GM23338 (cell line): ENCODE measurements at regions not wholly inside any gene's neighbourhood (a gene's known extent, or its start where the extent isn't known, plus 50 kb on each side); places are given as distances from the start of the nearest gene placed in this dataset.

Experiments
- ATAC-seq: fragments of 200-7000 bp; cut with Tn5 transposase; 3 replicates; pipeline ENCODE4 v1.9.1; 2020
- DNase-seq: peaks from one replicate; pipeline ENCODE4 v3.0.0-alpha.2; 2015; ENCODE audit warnings: low spot score
- H2AFZ ChIP-seq: fragments of 200-600 bp; sonication (generic); 2 replicates; pipeline ENCODE4 v1.8.0; 2016; ENCODE audit warnings: antibody characterized with exemption, mild to moderate bottlenecking, moderate library complexity
- H3F3A ChIP-seq: fragments of 200-600 bp; sonication (generic); replicated peaks from 2 replicates; pipeline ENCODE4 v1.8.0; 2017; ENCODE audit warnings: antibody characterized with exemption, mixed run types, low read depth
- H3K27ac ChIP-seq: fragments of 200-600 bp; sonication (generic); 2 replicates; pipeline ENCODE4 v1.6.1; 2016; ENCODE audit warnings: low read depth
- H3K27me3 ChIP-seq: fragments of 200-600 bp; sonication (generic); 2 replicates; pipeline ENCODE4 v1.8.0; 2016; ENCODE audit warnings: mild to moderate bottlenecking, mixed run types, moderate library complexity; ENCODE audit not compliant: insufficient read depth
- H3K36me3 ChIP-seq: fragments of 200-600 bp; sonication (generic); 2 replicates; pipeline ENCODE4 v1.8.0; 2016; ENCODE audit warnings: mild to moderate bottlenecking; ENCODE audit not compliant: insufficient read depth
- H3K4me1 ChIP-seq: fragments of 200-600 bp; sonication (generic); 2 replicates; pipeline ENCODE4 v1.8.0; 2016; ENCODE audit warnings: mild to moderate bottlenecking, moderate library complexity; ENCODE audit not compliant: insufficient read depth
- H3K4me2 ChIP-seq: fragments of 200-600 bp; sonication (generic); 2 replicates; pipeline ENCODE4 v1.7.1; 2017; ENCODE audit warnings: mixed run types
- H3K4me3 ChIP-seq: fragments of 200-600 bp; sonication (generic); 2 replicates; pipeline ENCODE4 v1.6.1; 2016; ENCODE audit warnings: mixed run types
- H3K79me2 ChIP-seq: fragments of 200-600 bp; sonication (generic); replicated peaks from 2 replicates; pipeline ENCODE4 v1.8.0; 2017; ENCODE audit warnings: mild to moderate bottlenecking; ENCODE audit not compliant: insufficient read depth
- H3K9me2 ChIP-seq: fragments of 200-600 bp; sonication (generic); 2 replicates; pipeline ENCODE4 v1.8.0; 2017; ENCODE audit not compliant: insufficient read depth
- H4K20me1 ChIP-seq: fragments of 200-600 bp; sonication (generic); replicated peaks from 2 replicates; pipeline ENCODE4 v1.8.0; 2017; ENCODE audit warnings: mild to moderate bottlenecking; ENCODE audit not compliant: insufficient read depth
- H3K27ac Mint-ChIP-seq: 2 replicates; pipeline ENCODE4 v1.8.0; 2020; ENCODE audit warnings: inconsistent platforms, mild to moderate bottlenecking, moderate library complexity, mixed read lengths
- H3K27me3 Mint-ChIP-seq: 3 replicates; pipeline ENCODE4 v1.8.0; 2022; ENCODE audit warnings: low read depth, mild to moderate bottlenecking, moderate library complexity, mixed read lengths, inconsistent platforms; ENCODE audit not compliant: insufficient read depth, poor library complexity
- H3K36me3 Mint-ChIP-seq: 3 replicates; pipeline ENCODE4 v1.8.0; 2021; ENCODE audit warnings: low read depth, mild to moderate bottlenecking, inconsistent platforms, moderate library complexity, mixed read lengths
- H3K4me1 Mint-ChIP-seq: 3 replicates; pipeline ENCODE4 v1.8.0; 2020; ENCODE audit warnings: mild to moderate bottlenecking, inconsistent platforms, mixed read lengths
- H3K4me3 Mint-ChIP-seq: 3 replicates; pipeline ENCODE4 v1.8.0; 2021; ENCODE audit warnings: moderate library complexity, mild to moderate bottlenecking, inconsistent platforms, mixed read lengths
- H3K9me3 Mint-ChIP-seq: 3 replicates; pipeline ENCODE4 v1.8.0; 2020; ENCODE audit warnings: moderate library complexity, mild to moderate bottlenecking, inconsistent platforms, mixed read lengths
- CREB1 ChIP-seq: fragments of 250-450 bp; sonication (Bioruptor Pico); IDR thresholded peaks from 2 replicates; pipeline ENCODE4 v1.5.0; 2020; ENCODE audit warnings: low read depth, mild to moderate bottlenecking, moderate library complexity
- ETS1 ChIP-seq: IDR thresholded peaks from 2 replicates; pipeline ENCODE4 v1.6.1; 2016; ENCODE audit warnings: antibody characterized with exemption
- EZH2 ChIP-seq: fragments of 200-600 bp; sonication (generic); IDR thresholded peaks from one replicate; pipeline ENCODE4 v1.8.0; 2017; ENCODE audit warnings: antibody characterized with exemption, mild to moderate bottlenecking, low read depth; ENCODE audit not compliant: unreplicated experiment
- JUNB ChIP-seq: IDR thresholded peaks from one replicate; pipeline ENCODE4 v1.6.1; 2016; ENCODE audit warnings: antibody characterized with exemption; ENCODE audit not compliant: unreplicated experiment
- NANOG ChIP-seq: IDR thresholded peaks from 2 replicates; pipeline ENCODE4 v1.6.1; 2016; ENCODE audit warnings: antibody characterized with exemption, borderline replicate concordance
- POLR2AphosphoS5 ChIP-seq: IDR thresholded peaks from 2 replicates; pipeline ENCODE4 v1.6.1; 2016; ENCODE audit warnings: antibody characterized with exemption, low read depth
- STAT1 ChIP-seq: IDR thresholded peaks from one replicate; pipeline ENCODE4 v1.6.1; 2016; ENCODE audit warnings: antibody characterized with exemption; ENCODE audit not compliant: unreplicated experiment
- ZNF114 ChIP-seq: fragments of 250-450 bp; sonication (Bioruptor Pico); IDR thresholded peaks from 2 replicates; pipeline ENCODE4 v1.5.0; 2020; ENCODE audit warnings: mild to moderate bottlenecking, moderate library complexity
- ZNF462 ChIP-seq: fragments of 250-450 bp; sonication (Bioruptor Pico); IDR thresholded peaks from 2 replicates; pipeline ENCODE4 v1.5.0; 2020; ENCODE audit warnings: mild to moderate bottlenecking, moderate library complexity

- no peak for TF ChIP-seq ZNF462 (CRISPR knock-in tag)
Observed at GRCh38 chr1:70720521-70720920, 309.5 kb downstream of the CTH start (continued).

GRCh38 chr1:70727886-70728489 is 316.9 kb downstream of the CTH start:
- Histone ChIP-seq H3K36me3 (no peaks in the 10 kb centered on the region), H3K27me3 (no peaks in the 10 kb centered on the region), H3K4me2 (peak overlapping the region; percentile 18; the same call in 1 of the 2 replicates), H2AFZ (peak overlapping the region; percentile 84; the same call in 1 of the 2 replicates), H3F3A (no peaks in the 10 kb centered on the region), H3K9me2 (0 out of 2 replicates have a peak, but pooled peaks cover 5% of the 10 kb centered on the region), H3K27ac (no peak overlapping the region), H3K4me1 (peaks cover 14% of the 10 kb centered on the region), H3K4me3 (no peak overlapping the region), H3K79me2 (no peaks in the 10 kb centered on the region), H4K20me1 (no peaks in the 10 kb centered on the region)
- Mint-ChIP-seq H3K4me3 (no peak overlapping the region), H3K27me3 (no peaks in the 10 kb centered on the region), H3K36me3 (peaks cover 13% of the 10 kb centered on the region), H3K27ac (peak overlapping the region; percentile 34; the same call in 1 of the 2 replicates), H3K4me1 (peaks cover 10% of the 10 kb centered on the region), H3K9me3 (peaks cover 27% of the 10 kb centered on the region)
- DNase-seq (peak; percentile 48), ATAC-seq (peak; percentile 89)
- no peak for TF ChIP-seq STAT1
- no peak for TF ChIP-seq EZH2
- no peak for TF ChIP-seq ZNF114 (CRISPR knock-in tag)
- no peak for TF ChIP-seq JUNB
- no peak for TF ChIP-seq ZNF462 (CRISPR knock-in tag)
- TF ChIP-seq NANOG, result no peak
- no peak for TF ChIP-seq ETS1
- TF ChIP-seq CREB1, result no peak
- no peak for TF ChIP-seq POLR2AphosphoS5
